CD4-positive, alpha-beta memory T cell (primary cell): ENCODE measurements at regions not wholly inside any gene's neighbourhood (a gene's known extent, or its start where the extent isn't known, plus 50 kb on each side); places are given as distances from the start of the nearest gene placed in this dataset.

ENCODE experiments used
- CTCF ChIA-PET: fragments of 350-600 bp; sonication (Branson Sonifier 250); formaldehyde crosslinking; loops from one replicate; lab custom pipeline; 2021; ENCODE audit warnings: inconsistent platforms; ENCODE audit not compliant: partially characterized antibody; lab: Charles Lee
- POLR2A ChIA-PET: fragments of 350-600 bp; sonication (Branson Sonifier 250); formaldehyde crosslinking; loops from one replicate; lab custom pipeline; 2021; ENCODE audit not compliant: partially characterized antibody; lab: Charles Lee
- DNase-seq, 5 donors: peaks; one replicate each; pipeline versions ENCODE4 v3.0.0 to v3.0.0-alpha.2; 2020 to 2022; ENCODE audit warnings: mixed read lengths in 1 of 5
- H3K27ac ChIP-seq: one replicate; pipeline ENCODE4 v1.7.0; 2013; ENCODE audit warnings: low read depth, low read length
- H3K27me3 ChIP-seq: 2 replicates; pipeline ENCODE4 v1.7.0; 2013; ENCODE audit warnings: mild to moderate bottlenecking, low read length, moderate library complexity; ENCODE audit not compliant: insufficient read depth
- H3K36me3 ChIP-seq: 2 replicates; pipeline ENCODE4 v1.7.0; 2013; ENCODE audit warnings: mild to moderate bottlenecking, low read length, moderate library complexity; ENCODE audit not compliant: insufficient read depth
- H3K4me1 ChIP-seq: 2 replicates; pipeline ENCODE4 v1.7.0; 2013; ENCODE audit warnings: mild to moderate bottlenecking, low read length, moderate library complexity; ENCODE audit not compliant: insufficient read depth
- H3K4me3 ChIP-seq, 2 donors: one replicate each; pipeline ENCODE4 v1.7.0; 2013; ENCODE audit warnings: low read length in 2 of 2, mild to moderate bottlenecking in 1 of 2
- H3K9me3 ChIP-seq, 2 donors: one replicate each; pipeline ENCODE4 v1.7.0; 2013; ENCODE audit warnings: low read length in 2 of 2, control low read depth in 1 of 2; ENCODE audit not compliant: control insufficient read depth in 1 of 2
- H3K27ac Mint-ChIP-seq, 7 donors: one replicate each; pipeline ENCODE4 v1.8.0; 2020 to 2021; ENCODE audit warnings: mixed read lengths in 7 of 7, mild to moderate bottlenecking in 6 of 7, inconsistent platforms in 3 of 7, moderate library complexity in 3 of 7
- H3K27me3 Mint-ChIP-seq, 2 donors: one replicate each; pipeline ENCODE4 v1.8.0; 2020 to 2021; ENCODE audit warnings: mixed read lengths in 2 of 2
- H3K36me3 Mint-ChIP-seq, 2 donors: one replicate each; pipeline ENCODE4 v1.8.0; 2020 to 2021; ENCODE audit warnings: mixed read lengths in 2 of 2, inconsistent platforms in 1 of 2, mild to moderate bottlenecking in 1 of 2
- H3K4me1 Mint-ChIP-seq, 4 donors: one replicate each; pipeline ENCODE4 v1.8.0; 2020 to 2021; ENCODE audit warnings: mixed read lengths in 4 of 4, mild to moderate bottlenecking in 1 of 4
- H3K4me3 Mint-ChIP-seq, 8 donors: one replicate each; pipeline ENCODE4 v1.8.0; 2020 to 2021; ENCODE audit warnings: mixed read lengths in 8 of 8, mild to moderate bottlenecking in 7 of 8, moderate library complexity in 6 of 8, inconsistent platforms in 3 of 8
- H3K9me3 Mint-ChIP-seq, 8 donors: one replicate each; pipeline ENCODE4 v1.8.0; 2020 to 2021; ENCODE audit warnings: mixed read lengths in 8 of 8, mild to moderate bottlenecking in 5 of 8, inconsistent platforms in 3 of 8, moderate library complexity in 1 of 8
- intact Hi-C: fragments of 100-400 bp; cut with micrococcal nuclease; formaldehyde crosslinking; loops from one replicate; pipeline ENCODE4 v1.15.1; 2023

DNA sequence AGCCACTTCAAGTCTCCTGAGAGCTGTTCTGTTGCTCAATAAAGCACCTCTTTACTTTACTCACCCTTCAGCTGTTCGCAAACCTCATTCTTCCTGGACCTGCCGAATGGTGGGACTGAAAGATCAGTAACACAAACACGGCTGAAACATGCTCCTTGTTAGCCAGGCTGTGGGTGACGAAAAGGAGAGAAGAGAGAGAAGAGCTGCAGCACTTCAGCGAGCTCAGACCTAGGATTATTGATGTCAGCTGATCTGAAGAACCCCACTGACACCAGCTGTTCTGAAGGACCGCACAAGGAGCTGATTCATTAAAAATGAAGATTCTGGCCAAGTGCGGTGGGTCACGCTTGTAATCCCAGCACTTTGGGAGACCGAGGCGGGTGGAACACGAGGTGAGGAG is 2020.0 kb upstream of the ADGRL3 start:
- POLR2A ChIA-PET = no interaction called here
- no peaks in the 10 kb centered on the region for H3K36me3 ChIP-seq
- no peak overlapping the region for H3K27ac ChIP-seq
- H3K36me3 Mint-ChIP-seq = no peaks in the 10 kb centered on the region
- H3K4me3 ChIP-seq = no peak overlapping the region
- no peak for DNase-seq
- no peaks in the 10 kb centered on the region for H3K4me1 Mint-ChIP-seq
- no peak overlapping the region for H3K4me3 Mint-ChIP-seq
- H3K27ac Mint-ChIP-seq = no peak overlapping the region
- CTCF ChIA-PET = no interaction called here
- H3K9me3 ChIP-seq = no peaks in the 10 kb centered on the region
- no peaks in the 10 kb centered on the region for H3K27me3 Mint-ChIP-seq
- no peaks in the 10 kb centered on the region for H3K4me1 ChIP-seq
- H3K27me3 ChIP-seq = no peaks in the 10 kb centered on the region
- peaks cover 0 to 12% (median 6%) of the 10 kb centered on the region in 8 donors for H3K9me3 Mint-ChIP-seq
- intact Hi-C loops = no loop called here

DNA sequence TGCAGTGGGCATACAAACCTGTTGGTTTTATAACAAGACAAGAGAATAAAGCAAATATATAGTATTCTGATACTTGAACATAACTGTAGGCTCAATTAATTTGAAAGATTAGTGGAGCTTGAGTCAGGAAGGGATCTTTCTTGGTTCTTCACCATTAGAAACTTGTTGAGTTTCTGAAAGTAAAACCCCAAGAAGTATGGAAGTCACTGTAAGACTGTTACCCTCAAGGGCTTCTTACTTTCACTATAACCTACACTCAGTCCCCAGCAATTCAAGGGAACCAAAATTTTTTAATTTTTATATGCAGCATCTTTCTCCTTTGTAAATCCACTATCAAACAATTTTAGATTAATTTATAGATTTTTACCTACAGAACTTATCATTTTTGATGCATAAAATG is 2019.2 kb upstream of the ADGRL3 start:
- DNase-seq = no peak
- intact Hi-C loops = no loop called here
- H3K4me3 Mint-ChIP-seq = no peak overlapping the region
- H3K27ac Mint-ChIP-seq = no peak overlapping the region
- no peaks in the 10 kb centered on the region for H3K9me3 ChIP-seq
- H3K27ac ChIP-seq = no peak overlapping the region
- H3K4me3 ChIP-seq = no peak overlapping the region
- ChIA-PET POLR2A (no interaction called here), CTCF (no interaction called here)
- H3K27me3 Mint-ChIP-seq = no peaks in the 10 kb centered on the region
- H3K4me1 Mint-ChIP-seq = no peaks in the 10 kb centered on the region
- H3K27me3 ChIP-seq = no peaks in the 10 kb centered on the region
- H3K9me3 Mint-ChIP-seq = peaks cover 0 to 12% (median 6%) of the 10 kb centered on the region in 8 donors
- H3K36me3 ChIP-seq = no peaks in the 10 kb centered on the region
- no peaks in the 10 kb centered on the region for H3K36me3 Mint-ChIP-seq
- H3K4me1 ChIP-seq = no peaks in the 10 kb centered on the region

DNA sequence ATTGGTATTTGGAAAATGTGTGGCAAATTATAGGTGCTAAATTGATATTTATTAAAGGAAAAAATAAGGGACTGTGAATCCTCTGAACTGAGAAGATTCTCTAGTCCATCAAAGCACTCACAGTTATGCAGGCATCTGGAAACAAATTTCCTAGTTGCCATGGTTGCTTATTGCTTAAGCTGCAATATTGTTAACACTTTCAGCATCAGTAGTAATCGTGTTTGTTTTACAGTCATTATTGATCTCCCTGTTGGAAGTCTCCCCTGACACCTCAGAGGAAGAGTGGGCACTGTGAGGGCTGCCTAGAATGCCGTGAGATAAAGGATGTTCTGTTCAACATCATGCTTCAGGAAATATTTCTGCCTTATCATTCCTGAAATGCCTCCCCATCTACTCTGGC is 2004.3 kb upstream of the ADGRL3 start:
- Mint-ChIP-seq H3K36me3 (no peaks in the 10 kb centered on the region), H3K4me3 (no peak overlapping the region), H3K9me3 (peaks cover 2 to 15% (median 11%) of the 10 kb centered on the region in 8 donors), H3K27ac (no peak overlapping the region), H3K27me3 (no peaks in the 10 kb centered on the region), H3K4me1 (no peaks in the 10 kb centered on the region)
- no peaks in the 10 kb centered on the region for H3K36me3 ChIP-seq
- intact Hi-C loops = no loop called here
- no peak overlapping the region for H3K4me3 ChIP-seq
- no peak overlapping the region for H3K27ac ChIP-seq
- ChIA-PET POLR2A (no interaction called here), CTCF (no interaction called here)
- no peak for DNase-seq
- H3K27me3 ChIP-seq = no peaks in the 10 kb centered on the region
- no peaks in the 10 kb centered on the region for H3K4me1 ChIP-seq
- H3K9me3 ChIP-seq = peaks cover 0 to 3% of the 10 kb centered on the region in 2 donors

DNA sequence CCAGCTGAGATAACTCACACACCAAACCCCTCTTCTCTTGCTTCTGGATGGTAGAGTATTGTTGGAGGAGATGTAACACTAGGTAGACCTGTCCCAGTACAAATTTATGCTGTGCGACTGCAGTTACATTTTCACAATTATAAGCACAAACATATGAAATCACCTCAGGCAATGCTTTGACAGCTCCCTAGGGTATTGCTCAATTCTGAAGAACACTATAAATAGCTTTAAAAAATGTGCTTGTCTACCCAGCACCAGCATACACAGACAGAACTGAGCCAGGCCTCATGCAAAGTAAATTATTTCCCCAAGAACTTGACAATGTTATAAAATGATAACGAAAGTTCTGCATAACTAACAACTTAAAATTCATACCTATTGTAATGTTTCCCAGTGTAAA is 1999.1 kb upstream of the ADGRL3 start:
- Histone ChIP-seq H3K36me3 (no peaks in the 10 kb centered on the region), H3K9me3 (peaks cover 0 to 4% of the 10 kb centered on the region in 2 donors), H3K4me1 (no peaks in the 10 kb centered on the region), H3K4me3 (no peak overlapping the region), H3K27me3 (no peaks in the 10 kb centered on the region), H3K27ac (no peak overlapping the region)
- no peaks in the 10 kb centered on the region for H3K36me3 Mint-ChIP-seq
- DNase-seq = no peak
- peaks cover 1 to 16% (median 11%) of the 10 kb centered on the region in 8 donors for H3K9me3 Mint-ChIP-seq
- ChIA-PET POLR2A (no interaction called here), CTCF (no interaction called here)
- intact Hi-C loops = no loop called here
- H3K27me3 Mint-ChIP-seq = no peaks in the 10 kb centered on the region
- H3K4me3 Mint-ChIP-seq = no peak overlapping the region
- no peaks in the 10 kb centered on the region for H3K4me1 Mint-ChIP-seq
- no peak overlapping the region for H3K27ac Mint-ChIP-seq

DNA sequence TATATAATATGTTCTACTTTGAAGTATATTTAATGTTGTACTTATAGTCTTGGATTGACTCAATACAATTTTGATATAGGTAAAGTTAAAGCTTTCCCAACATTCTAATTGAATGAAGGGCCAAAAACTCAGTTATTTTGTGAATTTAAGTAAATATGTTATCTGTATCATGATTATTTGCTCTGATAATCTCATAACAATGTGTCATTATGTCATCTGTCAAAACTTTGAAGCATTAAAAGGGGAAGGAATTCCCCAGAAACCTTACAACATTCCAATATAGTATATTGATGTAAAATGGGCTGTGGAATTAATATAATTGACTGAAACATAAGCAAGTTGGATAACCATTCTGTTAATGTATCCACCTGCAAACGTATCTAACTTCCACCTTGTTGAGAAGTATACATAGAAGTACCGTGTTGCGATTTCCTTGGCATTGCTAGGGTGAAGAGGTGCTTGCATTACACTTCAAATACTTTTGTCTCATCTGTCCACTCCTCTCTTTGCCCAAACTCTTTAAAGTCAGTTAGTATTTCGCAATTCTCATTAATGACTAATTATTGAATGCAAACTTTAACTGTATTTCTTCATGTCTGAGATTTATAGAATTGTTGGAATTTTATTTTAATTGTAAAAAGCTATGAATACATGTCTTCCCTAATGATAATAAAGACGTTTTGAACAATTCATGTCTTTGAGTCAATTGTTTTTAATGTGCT is 1982.1 kb upstream of the ADGRL3 start:
- Histone ChIP-seq H3K4me3 (no peak overlapping the region), H3K36me3 (no peaks in the 10 kb centered on the region), H3K4me1 (no peaks in the 10 kb centered on the region), H3K27ac (no peak overlapping the region), H3K9me3 (no peaks in the 10 kb centered on the region), H3K27me3 (no peaks in the 10 kb centered on the region)
- no peak overlapping the region for H3K27ac Mint-ChIP-seq
- H3K36me3 Mint-ChIP-seq = no peaks in the 10 kb centered on the region
- intact Hi-C loops = no loop called here
- H3K4me1 Mint-ChIP-seq = no peaks in the 10 kb centered on the region
- H3K9me3 Mint-ChIP-seq = peaks cover 2 to 18% (median 9%) of the 10 kb centered on the region in 8 donors
- CTCF ChIA-PET = no interaction called here
- H3K27me3 Mint-ChIP-seq = no peaks in the 10 kb centered on the region
- DNase-seq = no peak
- POLR2A ChIA-PET = no interaction called here
- H3K4me3 Mint-ChIP-seq = no peak overlapping the region

DNA sequence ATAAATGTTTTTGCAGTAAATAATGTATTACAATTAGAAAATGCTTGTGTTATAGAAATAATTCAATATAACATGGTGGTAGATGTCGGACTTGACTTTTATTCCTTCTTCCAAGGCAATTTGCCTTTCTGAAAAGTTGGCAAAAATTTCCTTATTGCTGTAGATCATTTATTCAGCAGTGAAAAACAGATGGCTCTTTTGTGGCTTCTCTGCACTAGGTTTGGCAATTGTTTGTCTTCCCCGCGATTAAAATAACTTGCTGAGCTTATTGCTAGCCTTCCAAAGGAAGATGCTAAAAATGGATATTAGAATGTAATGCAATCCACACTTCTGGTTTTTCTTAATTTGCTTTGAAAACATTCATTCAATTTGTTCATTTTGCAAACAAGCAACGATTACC is 1977.9 kb upstream of the ADGRL3 start:
- ChIA-PET CTCF (no interaction called here), POLR2A (no interaction called here)
- peaks cover 0 to 14% (median 8%) of the 10 kb centered on the region in 8 donors for H3K9me3 Mint-ChIP-seq
- no peak overlapping the region for H3K4me3 Mint-ChIP-seq
- no peaks in the 10 kb centered on the region for H3K9me3 ChIP-seq
- H3K4me1 ChIP-seq = no peaks in the 10 kb centered on the region
- no peaks in the 10 kb centered on the region for H3K36me3 Mint-ChIP-seq
- H3K4me1 Mint-ChIP-seq = no peaks in the 10 kb centered on the region
- no peaks in the 10 kb centered on the region for H3K36me3 ChIP-seq
- no peak for DNase-seq
- no peaks in the 10 kb centered on the region for H3K27me3 Mint-ChIP-seq
- no peaks in the 10 kb centered on the region for H3K27me3 ChIP-seq
- H3K27ac ChIP-seq = no peak overlapping the region
- H3K4me3 ChIP-seq = no peak overlapping the region
- intact Hi-C loops = no loop called here
- H3K27ac Mint-ChIP-seq = no peak overlapping the region

GRCh38 chr4:59223292-59223941 is 1976.7 kb upstream of the ADGRL3 start:
- Histone ChIP-seq H3K27me3 (no peaks in the 10 kb centered on the region), H3K36me3 (no peaks in the 10 kb centered on the region), H3K27ac (no peak overlapping the region), H3K4me3 (no peak overlapping the region), H3K9me3 (no peaks in the 10 kb centered on the region), H3K4me1 (no peaks in the 10 kb centered on the region)
- Mint-ChIP-seq H3K27ac (no peak overlapping the region), H3K36me3 (no peaks in the 10 kb centered on the region), H3K9me3 (peaks cover 0 to 17% (median 8%) of the 10 kb centered on the region in 8 donors), H3K4me1 (no peaks in the 10 kb centered on the region), H3K27me3 (no peaks in the 10 kb centered on the region), H3K4me3 (no peak overlapping the region)
- CTCF ChIA-PET = no interaction called here
- POLR2A ChIA-PET = no interaction called here
- no peak for DNase-seq
- intact Hi-C loops = no loop called here
